ENCODE measurements at regions not wholly inside any gene's neighbourhood (a gene's known extent, or its start where the extent isn't known, plus 50 kb on each side); places are given as distances from the start of the nearest gene placed in this dataset.

GRCh38 chr20:22758815-22759214, 174.4 kb upstream of the FOXA2 start:
- TF ChIP-seq TAF1 (IDR thresholded peaks at IDR 0.05; ENCODE audit: low read depth) (no peak), EZH2 (IDR thresholded peaks at IDR 0.05; ENCODE audit: borderline replicate concordance, insufficient read depth, low read length, poor library complexity, severe bottlenecking) (no peak), CTCF (IDR thresholded peaks at IDR 0.05; ENCODE audit: poor library complexity, severe bottlenecking) (no peak), REST (IDR thresholded peaks at IDR 0.05; ENCODE audit: borderline replicate concordance) (no peak), POLR2AphosphoS5 (IDR thresholded peaks at IDR 0.05) (no peak)

All from neural cell (in vitro differentiated cells).